GM21447 (cell line): ENCODE measurements at regions not wholly inside any gene's neighbourhood (a gene's known extent, or its start where the extent isn't known, plus 50 kb on each side); places are given as distances from the start of the nearest gene placed in this dataset.
"Not testable (repeated sequence)": the region's sequence is repeated elsewhere in the genome, so short reads cannot be mapped to it uniquely, and the experiment has no call there.

ENCODE experiments used
- ATAC-seq: cut with Tn5 transposase; IDR thresholded peaks from one replicate; pipeline ENCODE4 v1.9.1; 2021; ENCODE audit not compliant: unreplicated experiment

- not testable (repeated sequence) for ATAC-seq
Measured at GRCh38 chr4:9702019-9702418, 79.4 kb upstream of the DRD5 start.

GRCh38 chr4:9702696-9703095 is 78.7 kb upstream of the DRD5 start:
- ATAC-seq, result not testable (repeated sequence)

GRCh38 chr4:9703391-9703790 is 78.0 kb upstream of the DRD5 start:
- no peak for ATAC-seq

- not testable (repeated sequence) for ATAC-seq
Measured at GRCh38 chr4:9704126-9704525, 77.3 kb upstream of the DRD5 start.

- ATAC-seq, result no peak
Measured at GRCh38 chr4:9704551-9705332, 76.7 kb upstream of the DRD5 start.

GRCh38 chr4:9707281-9707680 is 74.2 kb upstream of the DRD5 start:
- ATAC-seq, result not testable (repeated sequence)

GRCh38 chr4:9707936-9708335 is 73.5 kb upstream of the DRD5 start:
- not testable (repeated sequence) for ATAC-seq

DNA sequence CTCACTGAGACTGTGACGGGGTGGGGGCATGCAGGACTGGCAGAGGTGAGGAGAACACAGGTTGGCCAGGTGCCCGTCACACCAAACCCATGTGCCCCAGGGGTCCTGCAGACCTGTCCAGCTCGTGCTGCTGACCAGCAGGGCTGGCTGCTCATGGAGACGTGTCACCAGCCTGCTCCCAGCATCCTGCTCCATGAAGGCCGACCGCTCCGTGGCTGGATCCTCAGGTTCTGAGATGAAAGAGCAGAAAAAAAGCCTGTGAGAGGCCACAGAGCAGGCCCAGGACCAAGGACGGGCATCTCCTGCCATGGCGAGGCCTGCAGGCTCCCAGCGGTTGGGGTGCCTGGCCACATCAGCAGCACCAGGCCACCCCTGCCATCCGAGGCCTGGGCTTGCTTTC is 71.7 kb upstream of the DRD5 start:
- no peak for ATAC-seq

DNA sequence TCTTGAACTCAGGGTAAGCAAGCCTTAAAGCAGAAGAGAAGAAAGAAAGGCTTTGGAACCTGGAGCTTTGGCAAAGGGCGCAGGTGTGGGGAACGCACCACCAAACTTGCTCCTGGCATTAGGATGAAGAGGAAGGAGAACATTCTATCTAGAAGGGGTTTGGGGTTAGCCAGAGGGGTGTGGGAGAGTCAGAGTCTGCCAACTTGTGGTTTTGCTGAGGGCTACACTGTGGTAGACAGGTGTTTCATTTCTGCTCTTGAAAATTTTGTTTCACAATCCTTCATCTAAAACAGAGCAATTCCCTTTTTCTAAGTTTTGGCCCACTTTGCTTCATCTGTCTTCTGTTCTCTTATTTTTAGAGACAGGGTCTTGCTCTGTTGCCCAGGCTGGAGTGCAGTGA is 66.2 kb upstream of the DRD5 start:
- not testable (repeated sequence) for ATAC-seq

DNA sequence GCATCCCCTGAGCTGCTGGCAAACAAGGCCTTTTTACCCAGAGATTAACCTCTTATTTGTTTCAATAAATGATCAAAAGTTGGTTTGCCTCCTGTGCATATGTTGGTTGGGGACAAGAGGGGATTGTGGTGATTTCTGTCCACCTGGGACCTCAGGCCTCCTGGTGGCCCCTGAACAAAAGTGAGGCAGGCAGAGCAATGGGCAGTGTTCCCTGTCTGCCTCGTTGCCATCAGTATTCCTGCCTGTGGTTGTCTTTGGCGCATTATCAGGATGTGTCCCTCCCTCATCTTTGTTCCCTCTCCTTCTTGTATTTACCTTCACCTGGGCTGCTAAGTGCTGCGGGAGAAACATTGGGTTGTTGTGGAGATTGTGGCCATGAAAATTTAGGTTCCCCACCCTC is 65.3 kb upstream of the DRD5 start:
- no peak for ATAC-seq

DNA sequence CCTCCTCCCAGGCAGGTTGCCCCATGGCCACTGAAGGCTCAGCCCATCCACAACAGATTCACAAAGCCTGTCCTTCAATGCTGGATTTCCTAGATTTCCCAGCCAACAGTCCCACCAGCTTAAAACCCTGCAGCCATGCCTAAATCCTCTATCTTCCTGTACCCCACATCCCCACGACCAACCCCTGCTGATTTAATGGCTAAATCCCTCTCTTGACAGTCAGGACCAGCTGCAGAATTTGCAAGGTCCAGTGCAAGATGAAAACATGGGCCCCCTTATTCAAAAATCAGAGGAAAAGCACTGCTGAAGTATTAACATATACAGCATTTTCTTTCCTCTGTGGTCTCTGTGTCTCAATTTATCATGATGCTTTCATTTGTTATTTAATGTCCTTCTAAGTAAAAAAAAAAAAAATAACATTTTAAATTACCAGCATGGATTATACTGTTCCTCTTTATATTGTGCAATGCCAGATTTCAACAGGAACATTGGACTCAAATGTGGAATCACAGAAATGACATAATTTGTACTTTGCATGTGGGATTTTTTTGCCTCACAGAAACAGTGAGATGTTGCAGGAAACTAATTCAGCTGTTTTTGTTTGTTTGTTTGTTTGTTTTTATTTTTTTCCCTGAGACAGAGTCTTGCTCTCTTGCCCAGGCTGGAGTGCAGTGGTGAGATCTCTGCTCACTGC is 63.0 kb upstream of the DRD5 start:
- not testable (repeated sequence) for ATAC-seq

DNA sequence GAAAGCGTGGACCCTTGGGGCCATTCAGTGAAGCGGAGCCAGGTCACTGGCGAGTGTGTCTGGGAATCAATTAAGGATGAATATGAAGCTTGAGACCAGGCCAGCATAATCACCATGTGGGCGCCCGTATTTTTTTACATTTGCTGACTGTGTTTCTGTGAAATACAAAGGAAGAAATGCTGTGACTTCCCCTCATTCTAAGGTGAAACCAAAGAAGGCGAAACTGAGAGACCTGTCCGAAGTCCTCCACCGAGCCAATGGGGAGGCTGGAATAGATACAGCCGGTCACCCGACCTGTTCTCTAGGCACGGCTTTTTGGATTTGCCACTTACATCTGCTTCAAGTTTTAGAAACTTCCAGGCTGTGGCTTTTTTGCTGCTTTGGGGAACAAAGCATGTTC is 59.3 kb upstream of the DRD5 start:
- not testable (repeated sequence) for ATAC-seq
